GM19351 (cell line): ENCODE measurements at regions not wholly inside any gene's neighbourhood (a gene's known extent, or its start where the extent isn't known, plus 50 kb on each side); places are given as distances from the start of the nearest gene placed in this dataset.

Experiments
- ATAC-seq: cut with Tn5 transposase; IDR thresholded peaks from one replicate; pipeline ENCODE4 v1.9.1; 2021; ENCODE audit warnings: mild to moderate bottlenecking, moderate library complexity; ENCODE audit not compliant: unreplicated experiment

- ATAC-seq = no peak
These were observed 254.0 kb upstream of the PPP2R2D start for GRCh38 chr10:131646551-131647525.

- ATAC-seq = no peak
These were observed 253.0 kb upstream of the PPP2R2D start for GRCh38 chr10:131647789-131648188.

- ATAC-seq = no peak
These were observed 252.3 kb upstream of the PPP2R2D start for GRCh38 chr10:131648386-131649020.

- no peak for ATAC-seq
These were observed 251.2 kb upstream of the PPP2R2D start for GRCh38 chr10:131649617-131650016.

GRCh38 chr10:131650169-131650705, 250.6 kb upstream of the PPP2R2D start:
- ATAC-seq = no peak

- no peak for ATAC-seq
These were observed 249.8 kb upstream of the PPP2R2D start for GRCh38 chr10:131650771-131651673.

- ATAC-seq = no peak
These were observed 249.0 kb upstream of the PPP2R2D start for GRCh38 chr10:131651674-131652437.

- no peak for ATAC-seq
These were observed 248.2 kb upstream of the PPP2R2D start for GRCh38 chr10:131652438-131653139.

- no peak for ATAC-seq
These were observed 247.7 kb upstream of the PPP2R2D start for GRCh38 chr10:131653140-131653539.

GRCh38 chr10:131653554-131654470, 247.0 kb upstream of the PPP2R2D start:
- ATAC-seq = no peak

- ATAC-seq = no peak
These were observed 246.2 kb upstream of the PPP2R2D start for GRCh38 chr10:131654471-131655087.

GRCh38 chr10:131655101-131655849, 245.5 kb upstream of the PPP2R2D start:
- ATAC-seq = no peak

- no peak for ATAC-seq
These were observed 244.8 kb upstream of the PPP2R2D start for GRCh38 chr10:131656009-131656408.

GRCh38 chr10:131656431-131656841, 244.4 kb upstream of the PPP2R2D start:
- no peak for ATAC-seq

- ATAC-seq = no peak
These were observed 243.4 kb upstream of the PPP2R2D start for GRCh38 chr10:131657318-131657984.

- no peak for ATAC-seq
These were observed 242.8 kb upstream of the PPP2R2D start for GRCh38 chr10:131657985-131658330.
